Gastroesophageal sphincter (tissue), 3 donors: ENCODE measurements at regions not wholly inside any gene's neighbourhood (a gene's known extent, or its start where the extent isn't known, plus 50 kb on each side); places are given as distances from the start of the nearest gene placed in this dataset.

Experiments used
- EP300 ChIP-seq: sonication (generic); formaldehyde crosslinking; IDR thresholded peaks from one replicate; pipeline ENCODE4 v1.6.1; 2017; ENCODE audit warnings: antibody characterized with exemption, mild to moderate bottlenecking
- TF ChIP-seq, protein P1 (sequence below), 4 experiments: fragments of 200-600 bp in 2 of 4; fragments of 450-650 bp in 2 of 4; sonication (generic) in 1 of 4; IDR thresholded peaks; one replicate each; pipeline ENCODE4 v1.5.1; 2017 to 2019; ENCODE audit warnings: antibody characterized with exemption in 4 of 4, mild to moderate bottlenecking in 2 of 4, moderate library complexity in 2 of 4

DNA sequence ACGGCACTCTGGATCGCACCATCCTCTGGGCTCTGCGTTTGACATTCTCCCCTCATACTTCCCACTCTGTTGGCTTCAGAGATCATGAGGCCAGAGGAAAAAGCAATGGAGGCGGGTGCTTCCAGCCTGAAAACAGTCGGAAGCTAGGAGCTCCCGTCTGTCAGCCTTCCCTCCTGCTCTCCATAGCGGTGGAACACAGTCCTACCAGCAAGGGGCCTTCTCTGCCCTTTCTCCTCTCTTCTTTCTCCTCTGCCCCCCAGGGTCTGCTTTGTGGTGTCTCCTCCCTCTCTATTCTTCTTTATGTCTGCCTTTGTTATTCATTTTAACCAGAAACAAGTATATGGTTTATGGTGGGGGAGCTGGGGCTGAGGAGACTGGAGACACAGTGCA, 152.5 kb upstream of the NFIB start:
- TF ChIP-seq, protein P1, sequence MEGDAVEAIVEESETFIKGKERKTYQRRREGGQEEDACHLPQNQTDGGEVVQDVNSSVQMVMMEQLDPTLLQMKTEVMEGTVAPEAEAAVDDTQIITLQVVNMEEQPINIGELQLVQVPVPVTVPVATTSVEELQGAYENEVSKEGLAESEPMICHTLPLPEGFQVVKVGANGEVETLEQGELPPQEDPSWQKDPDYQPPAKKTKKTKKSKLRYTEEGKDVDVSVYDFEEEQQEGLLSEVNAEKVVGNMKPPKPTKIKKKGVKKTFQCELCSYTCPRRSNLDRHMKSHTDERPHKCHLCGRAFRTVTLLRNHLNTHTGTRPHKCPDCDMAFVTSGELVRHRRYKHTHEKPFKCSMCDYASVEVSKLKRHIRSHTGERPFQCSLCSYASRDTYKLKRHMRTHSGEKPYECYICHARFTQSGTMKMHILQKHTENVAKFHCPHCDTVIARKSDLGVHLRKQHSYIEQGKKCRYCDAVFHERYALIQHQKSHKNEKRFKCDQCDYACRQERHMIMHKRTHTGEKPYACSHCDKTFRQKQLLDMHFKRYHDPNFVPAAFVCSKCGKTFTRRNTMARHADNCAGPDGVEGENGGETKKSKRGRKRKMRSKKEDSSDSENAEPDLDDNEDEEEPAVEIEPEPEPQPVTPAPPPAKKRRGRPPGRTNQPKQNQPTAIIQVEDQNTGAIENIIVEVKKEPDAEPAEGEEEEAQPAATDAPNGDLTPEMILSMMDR (IDR thresholded peaks at IDR 0.05), result no peak
- no peak for TF ChIP-seq EP300
